Stimulated activated CD8-positive, alpha-beta memory T cell treated with anti-CD3 and anti-CD28 coated beads, Interleukin-15, amount 100 ng/mL, for 1 hour (primary cell): ENCODE measurements at regions not wholly inside any gene's neighbourhood (a gene's known extent, or its start where the extent isn't known, plus 50 kb on each side); places are given as distances from the start of the nearest gene placed in this dataset.

Source experiments
- DNase-seq: peaks from one replicate; pipeline ENCODE4 v3.0.0-alpha.2; 2020; ENCODE audit warnings: low read depth

DNA sequence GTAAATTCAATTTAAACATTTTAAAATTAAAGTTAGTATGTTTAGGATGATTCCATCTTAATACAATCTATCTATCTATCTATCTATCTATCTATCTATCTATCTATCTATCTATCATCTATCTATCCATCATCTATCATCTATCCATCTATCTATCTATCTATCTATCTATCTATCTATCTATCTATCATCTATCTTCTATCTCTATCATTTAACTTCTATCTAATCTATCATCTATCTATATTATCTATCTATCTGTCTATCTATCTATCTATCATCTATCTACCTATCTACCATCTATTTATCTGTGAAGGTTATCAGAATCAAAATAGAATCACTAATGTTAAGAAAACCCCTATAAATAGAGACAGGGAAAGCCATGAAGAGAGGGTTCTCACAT, 78.3 kb downstream of the RAMP3 start:
- no peak for DNase-seq

DNA sequence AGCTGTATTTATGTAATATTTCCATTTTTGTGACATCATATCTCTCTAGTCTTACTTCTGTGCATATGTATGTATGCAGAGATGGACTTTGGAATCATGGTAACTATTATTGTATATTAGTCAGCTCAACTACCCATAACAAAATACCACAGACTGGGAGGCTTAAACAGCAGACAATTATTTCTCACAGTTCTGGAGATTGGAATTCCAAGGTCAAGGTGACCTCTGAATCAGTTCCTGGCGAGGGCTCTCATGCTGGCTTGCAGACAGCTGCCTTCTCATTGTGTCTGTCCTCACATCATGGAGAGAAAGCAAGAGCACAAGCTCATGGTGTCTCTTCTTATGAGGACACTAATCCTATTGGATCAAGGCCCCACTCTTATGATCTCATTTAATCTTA, 79.1 kb downstream of the RAMP3 start:
- no peak for DNase-seq

DNA sequence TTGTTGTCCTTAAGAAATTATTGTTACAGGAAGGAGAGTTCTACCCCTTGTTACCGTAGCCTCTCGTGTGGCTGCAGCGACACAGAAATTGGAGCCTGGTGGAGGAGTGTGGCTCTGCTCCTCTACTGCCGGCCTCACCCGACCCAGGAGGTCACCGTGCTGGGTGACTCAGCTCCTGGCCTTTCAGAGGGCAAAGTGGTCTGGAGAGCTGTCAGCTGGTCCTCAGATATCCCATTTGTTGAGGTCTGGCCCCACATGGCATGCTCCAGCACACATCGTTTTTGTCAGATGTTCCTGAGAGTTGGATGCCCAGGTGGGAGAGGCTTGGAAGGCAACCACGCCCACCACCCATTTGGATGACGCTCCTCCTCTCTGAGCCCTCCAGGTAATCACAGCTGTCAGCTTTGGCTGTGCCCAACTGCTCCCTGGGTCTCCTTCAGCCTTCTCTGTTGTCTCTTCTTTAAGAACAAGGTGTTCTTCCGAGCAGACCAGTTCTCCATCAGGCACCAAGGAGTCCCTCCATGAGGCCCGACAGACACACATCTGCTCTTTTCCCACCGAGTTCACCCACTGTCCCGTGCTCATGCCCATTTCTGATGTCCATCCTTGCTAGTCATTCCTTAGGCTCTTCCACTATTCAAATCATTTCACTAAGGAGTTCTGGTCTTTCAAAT, 80.3 kb downstream of the RAMP3 start:
- DNase-seq, result no peak

DNA sequence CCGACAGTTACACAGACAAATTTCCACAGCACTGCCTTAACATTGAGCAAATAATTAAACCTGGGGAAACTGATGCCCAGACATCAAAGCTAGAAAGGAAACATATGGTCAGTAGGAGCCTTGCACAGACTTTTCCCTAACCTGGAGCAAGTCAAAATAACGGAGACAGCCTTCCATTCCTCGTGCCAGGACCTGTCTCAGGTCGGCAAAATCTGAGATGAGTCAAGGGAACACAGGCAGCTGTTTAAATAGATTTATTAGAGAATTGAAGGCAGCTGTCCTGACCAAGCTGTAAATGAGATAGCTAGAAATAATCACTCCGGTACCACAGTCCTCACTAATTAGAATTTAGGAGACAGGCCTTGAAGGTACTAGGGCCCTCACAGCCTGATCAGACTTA, 81.2 kb downstream of the RAMP3 start:
- no peak for DNase-seq

DNA sequence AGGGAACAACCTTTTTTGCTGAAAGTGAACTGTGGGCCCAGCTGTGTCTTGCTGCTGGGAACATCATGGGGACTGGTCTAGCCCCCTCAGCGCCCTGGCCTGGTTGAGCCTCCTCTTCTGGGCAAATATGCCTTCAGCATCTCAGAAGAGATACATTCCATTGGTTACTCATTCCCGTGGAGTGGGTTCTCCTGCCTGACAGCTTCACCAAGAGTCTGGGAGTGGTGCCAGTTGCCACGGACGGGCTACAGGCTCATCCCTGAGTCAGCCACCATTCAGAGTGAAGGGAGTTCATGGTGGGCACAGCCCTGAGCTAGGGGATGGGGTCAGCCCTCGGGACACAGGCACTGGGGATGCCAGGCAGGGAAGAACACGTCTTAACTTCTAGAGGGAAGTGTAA, 81.9 kb downstream of the RAMP3 start:
- DNase-seq, result no peak

DNA sequence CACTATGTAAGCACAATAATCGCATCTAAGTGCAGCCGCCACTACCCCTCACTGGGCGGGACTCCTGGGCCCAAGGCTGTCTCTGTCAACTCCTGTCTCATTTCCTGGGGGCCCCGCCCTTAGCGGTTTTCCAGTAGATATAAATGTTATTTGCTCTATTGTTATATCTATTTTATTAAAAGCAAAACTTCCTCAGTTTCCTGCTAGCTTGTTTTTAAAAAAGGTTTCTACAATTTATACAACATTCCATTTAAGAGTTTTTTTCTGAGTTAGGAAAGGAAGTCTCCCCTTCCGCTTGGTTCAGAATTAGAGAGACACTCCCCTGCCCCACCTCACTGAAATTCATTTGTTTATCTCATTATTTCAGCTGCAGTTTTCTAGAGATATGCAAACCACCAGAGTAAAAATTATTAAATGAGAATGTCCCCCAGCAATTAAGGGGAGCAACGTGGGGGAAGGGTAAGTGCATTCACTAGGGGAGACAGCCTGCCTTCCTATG, 82.7 kb downstream of the RAMP3 start:
- no peak for DNase-seq

DNA sequence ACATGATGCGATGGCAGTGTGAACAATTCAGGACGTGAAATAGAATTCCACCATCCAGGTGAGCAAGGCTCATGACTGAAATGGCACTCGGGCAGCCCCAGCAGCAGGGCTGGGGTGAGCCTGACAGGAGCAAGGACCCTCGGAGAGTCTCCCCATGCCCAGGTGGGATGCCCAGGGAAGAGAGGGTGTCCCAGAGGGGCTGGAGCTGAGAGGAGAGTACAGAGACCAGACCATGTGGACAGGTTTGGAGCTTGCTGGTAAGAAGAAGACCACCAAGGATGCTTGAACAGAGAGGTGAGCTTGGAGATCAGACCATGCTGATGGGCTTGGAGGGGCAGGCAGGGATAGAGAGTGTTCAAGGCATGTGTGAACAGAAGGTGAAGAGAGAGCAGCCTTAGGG, 83.3 kb downstream of the RAMP3 start:
- DNase-seq, result no peak

DNA sequence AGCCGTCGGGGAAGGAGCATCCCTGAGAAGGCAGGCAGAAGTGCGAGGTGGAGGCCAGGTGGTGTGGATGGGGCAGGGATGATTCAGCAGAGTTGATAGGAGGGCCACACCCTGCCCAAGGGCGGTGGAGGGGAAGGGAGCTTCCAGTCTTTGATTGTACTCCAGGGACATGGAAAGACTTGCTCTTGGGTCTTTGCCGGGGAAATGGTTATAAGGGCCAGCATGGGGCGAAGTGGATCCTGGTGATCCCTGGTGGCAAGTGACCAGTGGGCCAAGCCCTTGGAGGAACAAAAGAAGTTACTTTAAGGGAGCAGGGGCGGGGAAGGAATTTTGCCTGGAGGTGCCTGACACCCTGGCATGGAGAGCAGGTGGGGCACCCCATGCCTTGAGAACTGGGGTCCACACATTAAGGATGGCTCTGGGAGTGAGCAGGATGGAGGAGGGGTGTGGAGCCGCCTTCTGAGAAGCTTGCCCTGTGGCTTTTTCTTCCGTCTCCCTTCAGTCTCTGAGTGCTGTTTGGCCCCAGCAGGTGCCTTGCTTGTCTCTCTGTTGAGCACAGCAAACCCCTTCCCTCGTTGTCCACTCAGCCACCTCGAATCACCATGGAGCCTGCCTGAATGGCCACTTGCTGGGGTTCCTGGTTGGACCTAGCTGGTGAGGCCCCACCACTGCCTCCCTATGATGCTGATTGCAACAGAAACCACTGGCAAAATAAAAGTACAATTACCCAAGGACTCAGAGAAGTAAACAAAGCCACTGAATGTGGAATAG, 83.9 kb downstream of the RAMP3 start:
- DNase-seq, result no peak

DNA sequence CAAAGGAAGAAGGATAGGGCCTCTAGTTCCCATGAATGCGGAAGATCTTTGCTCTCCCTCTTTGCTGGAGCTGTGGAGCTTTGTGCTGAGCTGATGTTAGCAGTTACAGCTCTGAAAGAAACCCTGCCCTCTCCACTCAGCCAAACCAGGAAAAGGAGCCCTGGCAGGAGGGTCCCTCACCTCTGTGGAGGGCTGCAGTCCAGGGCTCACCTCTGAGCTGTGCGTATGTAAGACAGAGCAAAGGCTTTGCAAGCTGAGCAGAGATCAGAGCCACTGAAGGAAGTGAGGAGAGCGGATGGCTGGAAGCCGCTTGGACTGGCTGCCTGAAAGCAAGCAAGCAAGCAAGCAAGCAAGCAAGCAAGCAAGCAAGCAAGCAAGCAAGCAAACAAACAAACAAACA, 84.7 kb downstream of the RAMP3 start:
- no peak for DNase-seq

DNA sequence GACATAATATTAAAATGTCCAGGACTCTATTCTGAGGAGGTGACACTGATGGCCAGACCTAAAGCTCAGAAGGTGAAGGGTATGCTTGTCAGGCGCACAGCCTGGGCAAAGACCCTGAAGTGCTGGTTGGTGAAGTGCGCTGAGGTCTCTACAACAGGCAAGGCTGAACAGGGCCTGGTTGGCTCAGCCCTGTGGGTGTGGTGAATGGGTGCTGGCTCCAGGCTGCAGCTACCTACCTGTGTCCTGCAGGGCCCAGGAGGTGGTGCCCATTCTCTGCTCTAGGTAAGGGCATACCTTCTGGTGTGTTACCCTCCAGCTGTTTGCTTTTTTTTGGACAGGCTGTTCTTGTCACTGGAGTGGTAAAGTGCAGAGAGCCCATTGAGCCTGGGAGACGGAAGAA, 85.1 kb downstream of the RAMP3 start:
- DNase-seq, result no peak

DNA sequence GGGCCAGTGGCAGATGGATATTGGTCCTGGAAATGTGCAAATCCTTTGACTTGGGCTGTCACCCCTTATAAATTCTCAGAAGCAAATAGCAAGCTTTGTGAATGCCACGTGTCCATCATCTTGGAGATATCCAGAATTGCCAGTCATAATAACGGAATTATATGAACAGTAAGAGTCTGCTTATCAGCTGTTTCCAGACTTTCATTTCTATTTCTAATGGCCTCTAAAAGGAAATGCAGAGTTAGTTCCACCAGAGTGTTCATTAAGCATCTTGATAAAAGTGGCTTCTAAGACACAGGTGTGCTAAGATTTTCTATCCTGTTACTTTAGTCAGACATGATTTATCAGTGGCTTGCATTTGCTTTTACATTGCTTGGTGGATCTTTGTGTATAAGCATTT, 87.4 kb downstream of the RAMP3 start:
- DNase-seq, result no peak

DNA sequence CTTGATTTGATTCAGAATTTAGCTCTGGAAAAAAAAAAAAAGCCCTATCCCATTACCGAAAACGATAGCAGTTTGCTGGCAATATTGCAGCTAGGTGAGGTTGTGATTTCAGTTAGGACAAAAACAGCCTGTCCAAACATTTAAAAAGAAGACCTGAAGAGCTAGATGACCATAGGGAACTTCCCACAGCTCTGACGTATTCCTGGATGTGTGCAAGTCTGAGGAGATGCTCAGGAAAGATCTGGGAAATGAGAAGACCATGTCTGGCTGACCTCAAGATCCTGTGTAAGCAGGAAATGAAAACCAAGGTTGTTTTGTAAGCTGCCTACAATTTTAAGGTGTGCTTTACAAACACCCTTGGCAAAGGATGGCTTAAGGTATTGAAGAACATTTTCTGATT, 88.7 kb downstream of the RAMP3 start:
- no peak for DNase-seq

DNA sequence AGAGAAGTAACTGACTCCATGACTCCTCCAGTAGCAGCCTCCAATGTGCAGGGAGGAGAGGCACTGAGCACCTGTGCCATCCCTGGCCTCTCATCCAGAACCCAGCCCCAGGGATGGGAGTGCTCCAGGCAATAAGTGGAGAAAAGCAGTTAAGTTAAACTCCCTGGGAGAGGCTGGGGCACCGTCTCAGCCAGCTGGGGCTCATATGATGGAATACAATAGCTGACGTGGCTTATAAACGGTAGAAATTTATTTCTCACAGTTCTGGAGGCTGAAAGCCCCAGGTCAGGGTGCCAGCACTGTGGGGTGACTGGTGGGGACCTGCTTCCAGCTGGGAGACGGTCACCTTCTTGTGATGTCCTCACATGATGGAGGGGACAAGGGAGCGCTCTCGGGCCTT, 94.7 kb downstream of the RAMP3 start:
- no peak for DNase-seq

DNA sequence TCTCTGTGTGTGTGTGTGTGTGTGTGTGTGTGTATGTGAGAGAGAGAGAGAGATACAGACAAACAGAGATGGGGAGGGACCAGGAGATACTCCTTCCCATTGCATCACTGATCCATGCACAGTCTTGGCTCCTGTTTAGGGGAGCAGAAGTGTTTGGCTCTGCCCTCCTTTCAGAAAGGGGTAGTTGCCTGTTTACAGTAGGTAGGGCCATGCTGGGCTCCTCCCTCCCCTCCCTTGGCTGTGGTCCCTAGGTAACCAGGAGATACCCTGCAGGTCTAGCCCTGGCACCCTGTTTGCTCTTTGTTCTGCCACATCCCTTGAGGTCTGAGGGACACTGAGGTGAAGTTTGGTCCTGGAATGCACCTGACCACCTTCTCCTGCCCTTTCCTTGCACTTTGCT, 95.3 kb downstream of the RAMP3 start:
- DNase-seq, result no peak

DNA sequence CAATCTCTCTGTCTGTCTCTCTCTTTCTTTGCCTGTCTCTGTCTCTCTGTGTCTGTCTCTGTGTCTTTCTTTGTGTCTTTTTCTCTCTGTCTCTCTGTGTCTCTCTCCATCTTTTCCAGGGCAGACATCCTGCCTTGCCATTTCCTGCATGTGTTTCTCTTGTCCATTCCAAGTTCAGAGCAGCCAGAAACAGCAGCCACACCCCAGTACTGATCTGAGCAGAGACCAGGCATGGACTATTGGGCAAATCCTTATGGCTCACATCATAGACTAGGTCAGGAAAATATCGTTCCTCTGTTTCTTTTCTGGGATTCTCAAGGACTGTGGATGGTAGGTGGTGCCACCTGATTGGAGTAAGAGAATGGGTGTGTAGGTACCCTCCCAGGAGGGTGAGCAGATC, 95.8 kb downstream of the RAMP3 start:
- no peak for DNase-seq

DNA sequence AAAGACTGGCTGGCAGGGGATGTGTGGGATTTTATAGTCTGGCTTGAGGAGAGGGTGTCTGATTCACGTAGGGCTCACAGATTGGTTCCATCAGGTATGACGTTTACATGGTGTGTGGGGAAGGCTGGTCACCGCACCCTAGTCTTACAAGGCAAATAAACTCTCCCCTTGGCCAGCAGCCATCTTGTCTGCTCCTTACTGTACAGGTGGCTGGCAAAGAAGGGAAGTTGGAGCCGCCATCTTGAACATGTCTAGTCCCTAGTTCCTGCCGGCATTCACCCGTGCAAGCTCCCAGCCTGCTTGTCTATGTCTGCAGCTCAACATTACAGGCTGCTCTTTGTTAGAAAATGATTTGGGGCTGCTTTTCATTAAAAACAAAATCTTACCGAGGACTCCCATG, 97.6 kb downstream of the RAMP3 start:
- no peak for DNase-seq

DNA sequence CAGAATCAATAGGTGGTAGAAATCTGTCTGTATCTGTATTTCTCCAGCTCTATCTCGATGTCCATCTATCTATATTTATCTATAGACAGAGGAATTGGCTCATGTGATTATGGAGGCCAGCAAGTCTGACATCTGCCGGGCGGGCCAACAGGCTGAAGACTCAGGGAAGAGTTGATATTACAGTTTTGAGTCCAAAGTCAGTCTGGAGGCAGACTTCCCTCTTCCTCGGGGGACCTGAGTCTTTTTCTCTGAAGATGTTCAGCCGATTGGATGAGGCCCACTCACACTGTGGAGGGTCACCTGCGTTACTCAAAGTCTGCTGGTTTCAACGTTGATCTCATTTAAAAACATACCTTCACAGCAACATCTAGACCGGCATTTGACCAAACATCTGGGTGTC, 98.7 kb downstream of the RAMP3 start:
- DNase-seq, result no peak

DNA sequence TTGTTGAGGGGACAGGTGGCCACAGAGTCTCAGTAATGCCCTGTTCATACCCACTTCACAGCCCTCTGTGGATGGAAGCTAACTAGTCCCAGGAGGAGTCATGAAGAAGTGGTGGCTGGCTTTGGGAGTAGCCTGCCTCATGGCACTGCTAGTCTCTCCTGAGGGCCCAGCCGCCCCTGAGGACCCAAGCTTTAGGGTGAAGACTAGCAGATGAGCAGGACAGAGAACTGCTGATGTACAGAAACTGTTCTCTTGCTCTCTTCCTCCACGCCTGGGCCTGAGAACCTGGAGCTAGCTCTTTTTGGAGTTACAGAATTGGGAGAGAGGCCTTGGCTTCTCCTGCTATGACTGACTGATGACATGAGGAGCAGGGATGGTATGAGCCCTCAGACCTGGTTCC, 99.2 kb downstream of the RAMP3 start:
- DNase-seq, result no peak

DNA sequence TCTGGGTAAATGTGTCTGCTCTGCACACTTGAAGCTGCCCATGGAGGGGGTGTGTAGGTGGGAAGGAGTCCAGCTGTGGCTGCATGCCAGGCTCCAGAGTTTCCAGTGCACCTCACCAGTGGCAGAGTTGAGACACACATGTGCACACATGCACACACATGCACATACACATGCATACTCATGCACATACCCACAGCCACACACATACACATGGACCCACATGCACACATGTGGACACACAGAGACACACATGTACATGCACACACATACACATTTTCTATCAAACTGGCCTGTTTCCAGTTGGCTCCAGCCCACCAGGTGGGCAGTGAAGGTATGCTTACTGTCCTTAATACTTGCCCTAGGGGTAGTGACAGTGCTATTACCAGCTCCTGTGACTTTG, 99.7 kb downstream of the RAMP3 start:
- DNase-seq, result no peak

DNA sequence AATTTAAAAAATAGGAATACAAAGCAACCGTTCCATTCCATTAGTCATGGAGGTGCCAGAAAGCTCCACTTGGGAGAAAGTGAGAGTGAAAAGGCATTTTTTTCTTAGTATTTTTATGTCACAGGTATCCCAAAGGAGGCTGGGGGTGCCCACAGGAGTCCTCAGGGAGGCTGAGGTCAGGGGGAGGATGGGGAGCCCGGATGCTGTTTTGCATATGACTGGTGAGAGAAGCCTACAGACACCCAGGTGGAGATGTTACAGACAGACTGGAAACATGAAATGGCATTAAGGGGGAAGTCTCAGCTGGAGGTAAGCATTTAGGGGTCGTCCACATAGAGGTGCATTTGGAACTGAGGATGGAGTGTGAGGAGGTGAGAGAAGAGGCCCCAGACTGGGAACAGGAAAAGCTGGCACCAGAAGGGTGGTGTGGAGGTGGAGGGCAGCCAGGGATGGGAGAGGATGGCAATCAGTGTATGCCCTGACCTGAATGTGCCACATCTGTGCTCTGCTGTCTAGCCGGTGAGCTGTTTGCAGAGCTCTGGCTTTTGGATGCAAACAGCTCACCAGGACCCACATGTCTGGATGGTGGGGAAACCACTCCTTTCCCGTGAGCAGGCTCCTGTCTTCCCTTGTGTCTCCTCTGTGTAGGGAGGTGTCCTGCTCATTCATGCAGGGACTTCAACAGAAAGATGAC, 101.1 kb downstream of the RAMP3 start:
- DNase-seq, result no peak

DNA sequence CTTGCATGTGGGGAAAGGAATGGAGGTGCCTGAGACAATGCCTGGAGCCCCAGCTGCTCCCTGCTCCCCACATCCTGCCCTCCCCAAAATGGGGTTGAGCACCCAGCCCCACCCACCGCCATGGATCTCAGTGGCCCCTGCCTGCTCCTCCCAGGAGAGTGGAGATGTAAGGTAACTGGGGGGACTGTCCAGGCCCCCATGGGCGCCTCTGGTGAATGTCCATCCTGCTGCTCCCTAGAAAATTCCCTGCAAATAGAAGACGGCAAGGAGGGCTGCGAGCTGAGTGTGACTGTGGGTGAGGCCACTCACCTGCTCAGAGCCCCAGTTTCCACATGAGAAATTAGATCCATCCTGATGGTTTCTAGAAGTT, 101.6 kb downstream of the RAMP3 start:
- DNase-seq, result no peak

DNA sequence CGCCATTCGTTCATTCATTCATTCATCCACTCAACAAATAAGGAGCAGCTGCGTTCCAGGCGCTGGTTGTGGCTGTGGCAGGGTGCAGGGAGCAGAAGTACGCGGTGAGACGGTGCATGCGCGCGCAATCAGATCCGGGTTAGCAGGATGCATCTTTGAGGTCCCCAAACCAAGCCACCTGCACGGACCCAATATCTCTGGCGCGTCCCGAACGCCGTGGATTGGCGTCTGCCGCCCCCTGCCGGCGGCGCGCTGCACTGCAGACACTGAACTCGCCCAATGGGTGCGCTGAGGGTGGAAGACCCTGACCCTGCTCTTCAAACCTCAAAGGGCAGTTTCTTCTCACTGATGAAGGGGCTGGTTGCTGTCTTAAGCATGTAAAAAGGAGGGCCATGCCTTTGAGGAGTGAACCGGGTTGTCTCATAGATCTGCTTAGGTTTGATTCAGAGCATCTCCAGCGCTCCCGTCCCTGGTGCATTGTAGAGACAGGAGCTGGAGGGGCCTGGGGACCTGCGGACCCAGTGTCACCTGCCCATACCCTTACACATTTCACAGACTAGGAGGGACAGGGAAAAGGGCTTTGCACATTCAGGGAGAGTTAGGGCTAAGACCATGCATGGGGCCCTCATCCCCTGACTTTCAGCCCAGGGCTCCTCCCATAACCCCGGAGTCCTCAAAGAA, 102.5 kb downstream of the RAMP3 start:
- peak; percentile 25 for DNase-seq

DNA sequence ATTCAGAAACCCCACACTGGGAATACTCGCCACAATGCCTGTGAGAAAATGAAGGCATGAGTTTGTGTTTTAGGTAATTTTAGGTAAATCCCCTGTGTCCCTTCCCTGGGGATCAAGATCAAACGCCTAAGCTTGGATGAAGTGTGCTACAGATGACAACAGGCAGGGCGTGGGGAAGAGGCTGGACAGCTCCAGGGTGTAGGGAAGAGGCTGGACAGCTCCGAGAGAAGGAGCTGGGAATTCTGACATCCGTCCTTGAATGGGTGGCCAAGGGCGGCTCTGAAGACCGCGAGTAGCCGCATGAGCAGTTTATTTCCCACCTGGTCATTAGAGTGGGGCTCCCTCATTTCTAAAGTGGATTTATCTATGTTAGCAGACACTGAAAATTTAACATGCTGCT, 109.7 kb downstream of the RAMP3 start:
- DNase-seq, result no peak
